ENCODE measurements at regions not wholly inside any gene's neighbourhood (a gene's known extent, or its start where the extent isn't known, plus 50 kb on each side); places are given as distances from the start of the nearest gene placed in this dataset.
A peak's percentile ranks its signal among the peaks of the same experiment; 100 is the strongest.

DNA sequence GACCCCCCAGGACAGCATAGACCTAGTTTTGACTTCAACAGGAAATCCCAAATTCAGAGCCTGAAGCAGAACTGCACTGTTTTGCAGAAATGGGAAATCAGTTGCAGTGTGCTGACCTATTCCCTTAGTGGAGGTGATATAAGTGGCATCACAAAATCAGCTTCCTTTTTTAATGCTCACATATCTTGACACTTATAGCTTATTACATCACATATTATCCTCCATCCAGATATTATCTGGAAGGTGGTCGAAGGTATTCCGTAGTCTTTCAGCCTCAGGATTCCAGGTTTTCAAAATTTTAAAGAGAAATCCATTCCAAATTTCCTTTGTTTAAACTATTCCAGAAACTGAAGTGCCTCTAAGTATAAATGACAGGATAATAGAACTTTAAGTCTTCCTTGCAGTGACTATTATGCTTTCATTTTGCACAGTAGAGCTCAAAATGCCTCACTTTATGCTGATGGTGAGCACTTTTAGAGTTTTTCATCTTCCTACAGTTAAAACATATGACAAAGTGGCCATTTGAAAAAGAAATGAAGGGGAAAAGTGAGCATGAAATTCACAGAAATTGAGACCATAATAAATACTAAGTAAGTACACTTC is 106.4 kb upstream of the DPYD start:
- DNase-seq, result peak in 1 of 4 experiments; percentile 1

DNA sequence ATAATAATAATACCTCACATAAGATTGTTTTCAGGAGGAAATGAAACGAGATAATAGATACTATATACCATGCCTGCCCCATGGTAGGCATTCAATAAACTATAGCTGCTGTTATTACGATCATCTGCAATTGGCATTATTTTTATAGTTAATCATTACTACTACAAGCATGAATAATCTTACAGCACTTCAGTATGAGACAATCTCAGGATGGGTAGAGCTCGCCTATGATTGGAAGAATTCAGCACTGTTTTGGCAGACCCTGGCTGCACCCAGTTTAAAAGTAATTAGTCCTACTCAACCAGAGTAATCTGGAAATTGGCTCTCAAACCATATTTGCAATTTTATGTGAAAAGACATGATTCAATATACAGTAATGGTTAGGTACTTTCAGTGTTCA is 105.0 kb upstream of the DPYD start:
- DNase-seq, result no peak

DNA sequence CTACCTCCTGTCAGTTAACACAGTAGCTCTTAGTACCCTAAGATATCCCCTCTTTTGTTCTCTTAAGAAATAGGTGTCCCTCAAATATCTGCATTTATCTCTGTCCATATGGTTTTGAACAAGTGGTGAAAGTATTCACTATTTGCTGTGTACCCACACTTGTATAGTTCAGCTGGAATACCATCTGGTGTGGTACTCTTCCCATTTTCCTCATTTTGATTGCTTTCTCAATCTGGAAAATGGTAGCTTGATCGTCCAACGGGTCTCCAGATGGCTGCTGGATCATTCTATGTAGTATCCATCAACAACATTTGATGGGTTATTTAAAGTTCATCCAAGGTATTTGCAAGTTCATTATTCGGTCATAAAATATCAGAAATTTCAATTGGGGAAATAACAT is 100.3 kb upstream of the DPYD start:
- DNase-seq, result no peak

DNA sequence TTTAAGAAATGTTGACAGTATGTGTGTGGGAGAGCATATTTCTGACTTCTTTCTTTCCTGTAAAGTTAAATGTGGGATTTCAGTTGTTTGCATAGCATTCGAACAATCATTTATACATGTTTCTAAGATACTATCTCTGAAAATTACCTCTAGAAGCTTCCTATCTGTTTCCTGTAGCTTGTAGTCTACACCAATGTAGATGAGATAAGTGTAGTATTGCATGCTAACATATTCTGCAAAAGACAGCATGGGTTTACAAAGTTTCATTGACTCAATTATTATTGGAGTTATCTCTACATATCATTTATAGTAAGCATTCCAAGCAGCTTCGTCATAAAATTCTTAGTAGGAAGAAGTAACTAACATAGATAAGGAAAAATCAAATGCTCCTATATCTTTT is 98.9 kb upstream of the DPYD start:
- no peak for DNase-seq

DNA sequence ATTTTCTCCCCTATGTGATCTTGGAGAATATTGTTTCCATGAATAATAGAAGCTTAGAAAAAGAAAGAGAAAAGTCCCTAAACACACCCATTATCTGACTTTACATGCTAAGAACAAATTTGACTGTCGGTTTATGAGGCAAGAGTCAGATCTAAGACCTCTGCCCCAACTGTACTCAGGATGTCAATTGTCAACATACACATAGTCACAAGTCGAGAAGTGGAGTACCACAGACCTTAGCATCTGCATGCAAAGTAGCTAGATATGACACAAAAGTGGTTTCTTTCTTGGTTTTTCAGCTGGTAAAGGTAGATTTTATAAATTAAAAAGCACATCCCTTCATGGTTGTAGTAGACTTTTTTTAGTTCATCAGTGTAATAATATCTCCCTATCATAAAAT is 97.2 kb upstream of the DPYD start:
- DNase-seq, result no peak

DNA sequence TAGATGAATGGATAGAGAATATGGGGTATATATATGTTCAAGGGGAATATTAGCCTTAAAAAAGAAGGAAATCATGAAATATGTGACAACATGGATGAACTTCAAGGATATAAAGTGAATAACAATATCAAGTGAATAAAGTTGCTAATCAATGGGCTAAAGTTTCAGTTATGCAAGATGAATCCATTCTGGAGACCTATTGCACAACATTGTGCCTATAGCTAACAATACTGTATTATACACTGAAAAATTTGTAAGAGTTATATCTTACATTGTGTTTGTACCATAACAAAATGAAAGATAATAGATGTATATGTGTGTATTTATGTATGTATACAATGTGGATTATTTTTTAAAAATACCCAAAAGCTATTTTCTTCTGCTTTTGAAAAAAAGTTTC is 96.3 kb upstream of the DPYD start:
- no peak for DNase-seq

DNA sequence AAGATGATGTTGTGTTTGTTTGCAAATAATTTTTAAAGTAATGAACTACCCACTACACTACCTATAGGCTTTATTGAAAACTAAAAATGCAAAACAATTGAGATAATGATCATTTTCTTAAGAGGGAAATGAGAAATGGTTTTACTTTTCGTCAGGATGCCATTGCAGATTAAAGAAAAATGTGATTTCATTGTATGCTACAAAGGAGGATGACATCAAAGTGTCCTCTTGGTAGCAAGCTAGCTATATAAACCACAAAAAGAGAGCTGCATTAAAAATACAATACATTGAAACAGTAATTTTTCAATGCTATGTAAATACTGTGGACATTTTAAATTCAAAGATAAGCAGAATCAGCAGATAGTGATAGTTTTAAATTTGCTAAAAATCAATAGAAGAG is 87.5 kb upstream of the DPYD start:
- DNase-seq, result no peak

DNA sequence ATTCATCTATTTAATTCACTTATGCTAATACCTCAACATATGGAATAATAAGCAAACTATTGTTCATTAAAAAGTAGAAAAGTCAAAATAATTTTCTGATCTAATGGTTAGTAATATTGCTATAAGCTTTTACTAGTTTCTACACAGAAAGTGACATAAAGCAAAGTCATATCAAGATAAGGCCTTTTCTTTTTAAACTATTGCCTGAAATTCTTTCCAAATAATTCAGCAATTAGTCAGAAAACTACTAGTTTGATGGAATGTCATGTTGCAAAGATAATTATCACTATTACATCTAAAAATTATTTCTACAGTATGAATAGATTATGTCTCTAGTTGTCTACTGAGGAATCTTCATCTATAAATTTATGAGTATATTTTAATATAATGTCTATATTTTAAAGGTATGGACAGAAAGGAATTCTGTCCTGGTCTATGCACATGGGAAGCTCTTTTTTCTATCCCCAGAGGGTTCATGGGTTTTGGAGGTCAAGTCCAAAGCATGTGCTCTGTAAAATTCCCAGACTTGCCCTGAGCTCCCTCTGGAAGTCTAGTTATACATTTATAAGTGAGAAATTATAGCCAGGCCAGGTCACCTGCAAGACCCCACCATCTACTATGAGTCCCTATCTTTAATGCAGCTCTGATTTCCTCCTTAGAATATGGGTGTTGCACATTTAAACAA is 84.6 kb upstream of the DPYD start:
- no peak for DNase-seq

DNA sequence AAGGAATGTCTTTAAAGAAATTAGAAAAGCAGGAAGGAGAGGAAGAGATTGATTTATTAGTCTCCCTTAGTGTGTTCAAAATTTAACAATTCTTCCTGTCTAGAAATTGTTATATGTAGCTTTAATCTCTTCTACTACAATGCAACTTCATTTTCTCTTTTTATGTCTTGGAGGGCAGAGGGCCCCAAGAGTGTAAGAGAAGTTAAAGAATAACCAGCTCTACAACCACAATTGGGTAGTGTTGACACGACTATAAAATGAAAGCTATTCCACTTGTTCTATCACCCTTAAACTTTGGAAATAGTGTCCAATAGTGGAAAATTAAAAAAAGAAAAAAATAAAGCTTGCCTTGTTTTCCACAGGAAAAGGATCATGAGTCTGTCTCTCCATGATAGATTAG is 82.6 kb upstream of the DPYD start:
- no peak for DNase-seq

DNA sequence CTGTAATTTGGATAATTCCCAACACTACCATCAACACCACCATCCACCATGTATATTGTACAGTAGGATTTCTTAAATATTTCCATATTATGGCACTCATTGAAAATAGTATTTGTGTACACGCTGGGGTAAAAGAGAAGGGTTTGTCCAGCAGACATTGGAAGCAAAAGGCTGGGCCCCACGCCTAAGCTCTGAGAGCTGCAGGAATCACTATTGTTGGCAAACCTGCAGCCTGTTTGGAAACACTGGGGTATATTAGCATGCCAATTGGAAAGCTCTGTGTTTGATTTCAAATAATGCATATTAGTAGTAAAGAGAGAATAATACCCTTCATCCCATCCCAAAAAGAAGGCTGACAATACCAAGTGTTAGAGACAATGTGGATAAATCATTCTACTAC is 81.5 kb upstream of the DPYD start:
- DNase-seq, result no peak

DNA sequence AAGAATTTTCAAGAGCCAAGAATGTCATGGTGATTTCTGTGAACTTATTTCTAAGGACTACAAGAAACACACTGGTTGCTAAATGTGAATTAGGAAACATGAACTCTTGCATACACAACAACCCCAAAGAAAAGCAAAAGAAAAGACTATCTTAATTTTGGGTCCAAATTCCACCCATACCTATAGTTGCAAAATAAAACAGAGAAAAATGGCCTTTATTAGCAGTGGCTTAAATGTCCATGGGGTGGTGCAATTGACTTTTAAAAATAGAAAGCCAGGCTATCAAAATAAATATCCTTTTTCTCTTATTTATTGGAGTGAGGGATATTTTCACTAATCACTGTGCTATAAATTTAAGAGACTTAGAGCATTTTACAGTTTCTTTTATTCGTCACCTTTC is 80.9 kb upstream of the DPYD start:
- DNase-seq, result peak in 1 of 4 experiments; percentile 6

DNA sequence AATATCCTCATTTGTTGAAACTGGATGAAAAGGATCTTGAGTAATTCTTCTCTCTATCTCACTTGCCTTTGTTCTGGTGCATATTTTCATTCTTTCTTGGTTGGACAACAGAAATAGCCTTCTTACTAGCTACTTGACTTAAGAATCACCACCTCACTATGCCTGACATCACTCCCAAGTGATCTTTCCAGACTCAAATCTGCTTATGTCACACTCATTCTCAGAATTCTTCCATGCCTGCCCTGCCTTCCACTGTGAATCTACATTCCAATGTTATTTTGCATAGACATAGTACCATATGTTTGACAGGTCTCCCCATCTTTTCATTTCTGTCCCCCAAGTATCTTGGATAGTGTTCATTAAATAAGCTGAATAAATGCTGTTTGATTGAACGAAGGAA is 78.5 kb upstream of the DPYD start:
- DNase-seq, result no peak

DNA sequence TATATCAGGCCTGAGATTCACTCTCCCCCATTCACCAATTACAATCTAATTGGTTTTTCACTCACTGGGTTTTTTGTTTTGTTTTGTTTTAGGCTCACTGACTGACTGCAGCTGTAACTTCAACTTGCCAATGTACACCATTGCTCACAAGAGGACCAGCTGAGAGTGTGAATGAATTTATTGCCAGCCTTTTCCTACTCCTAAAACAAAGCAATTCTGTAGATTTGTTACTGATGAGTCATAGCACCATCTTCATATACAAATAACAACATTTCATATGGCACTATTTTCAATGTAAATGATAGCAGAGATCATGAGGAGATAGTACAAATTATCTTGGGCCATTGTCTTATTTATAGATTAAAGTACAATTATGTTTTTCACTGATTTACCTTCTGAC is 76.0 kb upstream of the DPYD start:
- DNase-seq, result no peak

DNA sequence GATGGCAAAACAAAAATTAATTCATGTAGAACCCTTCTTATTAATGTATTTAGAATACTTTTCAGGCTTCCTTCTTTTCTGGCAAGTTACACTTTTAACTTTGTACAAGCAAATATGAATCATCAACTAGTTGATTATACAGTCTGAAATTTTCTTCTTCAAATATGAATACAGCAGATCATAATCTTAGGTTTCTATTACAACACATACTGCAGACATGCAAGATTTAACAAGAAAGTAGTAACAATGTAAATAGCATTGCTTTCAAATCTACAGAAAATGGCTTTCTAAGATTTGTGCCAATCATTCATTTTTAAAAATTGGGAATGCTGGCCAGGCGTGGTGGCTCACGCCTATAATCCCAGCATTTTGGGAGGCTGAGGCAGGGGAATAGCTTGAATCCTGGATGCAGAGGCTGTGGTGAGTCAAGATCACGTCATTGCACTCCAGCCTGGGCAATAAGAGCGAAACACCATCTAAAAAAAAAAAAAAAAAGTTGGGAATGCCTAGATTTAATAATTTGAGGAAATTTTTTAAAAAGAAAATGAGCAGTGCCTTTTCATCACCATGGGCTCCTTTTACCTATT is 68.4 kb upstream of the DPYD start:
- DNase-seq, result no peak

DNA sequence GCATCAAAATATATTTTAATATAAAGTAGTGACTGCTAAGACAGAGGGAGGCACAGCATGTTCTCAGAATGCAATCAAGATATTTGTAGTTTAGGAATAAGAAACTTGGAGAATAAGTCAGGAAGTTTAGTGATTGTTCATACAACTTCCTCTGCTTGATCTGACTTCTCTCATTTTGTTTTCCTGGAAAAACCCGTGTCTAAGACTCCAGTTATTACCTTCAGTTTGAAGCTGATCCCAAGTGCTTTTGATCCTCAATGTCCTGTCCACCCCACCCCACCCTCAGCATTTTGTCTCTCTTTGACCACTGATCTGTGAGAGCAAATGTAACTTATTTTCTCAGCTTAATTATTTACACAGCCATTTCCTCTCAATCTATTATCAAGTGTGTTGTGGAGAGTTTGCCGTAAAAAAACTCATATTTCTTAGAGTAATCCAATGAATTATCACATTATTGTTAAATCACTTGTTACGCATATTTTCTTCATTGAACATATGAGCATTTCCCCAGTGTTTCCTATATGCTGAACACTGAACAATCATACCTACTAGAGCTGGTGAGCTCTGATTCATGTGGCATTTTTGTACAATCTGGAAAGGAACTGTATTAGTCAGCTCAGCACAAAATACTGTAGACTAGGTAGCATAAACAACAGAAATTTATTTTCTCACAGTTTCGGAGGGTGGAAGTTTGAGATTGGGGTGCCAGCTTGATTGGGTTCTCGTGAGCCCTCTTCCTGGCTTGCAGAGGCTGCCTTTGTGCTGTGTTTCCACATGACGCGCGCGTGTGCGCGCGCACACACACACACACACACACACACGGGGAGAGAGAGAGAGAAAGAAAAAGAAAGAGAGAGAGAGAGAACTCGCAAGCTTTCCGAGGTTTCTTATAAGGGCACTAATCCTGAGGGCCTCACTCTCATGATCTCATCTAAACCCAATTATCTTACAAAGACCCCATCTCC is 65.5 kb upstream of the DPYD start:
- no peak for DNase-seq

DNA sequence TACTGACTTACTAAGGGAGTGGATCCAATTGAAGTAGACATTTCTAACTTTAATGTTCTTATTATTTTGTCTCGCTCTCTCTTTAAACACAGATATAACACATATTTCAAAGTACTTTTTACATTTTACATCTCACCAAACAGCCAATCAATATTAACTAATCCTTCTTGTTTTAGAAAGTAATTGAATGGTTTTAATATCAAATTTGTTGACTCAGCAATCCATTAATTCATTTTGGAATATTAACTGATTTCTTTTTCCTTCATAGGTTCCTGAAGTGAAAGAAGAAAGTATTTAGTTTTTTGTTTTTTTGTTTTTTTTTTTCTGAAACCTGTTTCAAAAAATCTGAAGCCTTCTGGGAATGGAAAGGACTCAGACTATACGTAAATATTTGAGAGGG is 62.3 kb upstream of the DPYD start:
- DNase-seq, result no peak

DNA sequence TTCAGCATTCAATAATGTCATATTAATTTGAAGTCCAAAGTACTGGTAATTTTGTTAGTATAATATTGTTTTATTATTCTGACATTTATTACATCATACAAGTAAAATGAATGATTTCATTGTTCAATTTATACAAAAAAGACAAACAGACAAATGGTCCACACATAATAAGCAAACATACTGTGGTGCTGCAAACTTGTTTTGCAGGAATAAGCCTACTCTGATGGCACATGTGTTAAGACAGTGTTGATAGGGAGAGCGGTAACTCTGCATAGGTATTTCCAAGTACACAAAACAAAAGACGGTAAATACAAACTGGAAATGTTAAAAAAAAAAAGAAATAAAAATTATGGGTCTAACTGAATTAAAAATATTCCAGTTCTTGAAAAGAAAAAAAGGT is 59.7 kb upstream of the DPYD start:
- DNase-seq, result no peak

DNA sequence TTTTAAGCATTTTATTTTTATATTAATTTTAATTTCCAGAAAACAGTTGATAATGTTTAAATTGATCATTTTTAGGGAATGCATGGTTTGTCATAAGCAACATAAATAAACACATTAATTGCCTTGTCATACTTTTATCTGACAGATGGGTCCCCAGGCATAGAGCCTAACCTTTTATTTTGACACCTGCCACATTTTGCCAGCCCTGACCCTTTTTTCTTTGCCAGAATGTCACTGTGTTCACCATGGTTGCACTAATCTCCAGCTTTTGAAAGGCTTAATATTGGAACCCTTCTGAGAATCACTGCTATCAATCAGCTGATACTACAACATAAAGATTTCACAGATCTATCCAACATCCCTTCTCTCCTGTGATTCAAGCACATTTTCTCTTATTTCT is 56.0 kb upstream of the DPYD start:
- DNase-seq, result no peak

All from suppressor macrophage (primary cell).